Fibroblast of upper back skin (primary cell): ENCODE measurements at regions not wholly inside any gene's neighbourhood (a gene's known extent, or its start where the extent isn't known, plus 50 kb on each side); places are given as distances from the start of the nearest gene placed in this dataset.
"Not testable (repeated sequence)": the region's sequence is repeated elsewhere in the genome, so short reads cannot be mapped to it uniquely, and the experiment has no call there.

ENCODE experiments used
- DNase-seq: peaks from one replicate; pipeline ENCODE4 v3.0.0-alpha.2; 2013

DNA sequence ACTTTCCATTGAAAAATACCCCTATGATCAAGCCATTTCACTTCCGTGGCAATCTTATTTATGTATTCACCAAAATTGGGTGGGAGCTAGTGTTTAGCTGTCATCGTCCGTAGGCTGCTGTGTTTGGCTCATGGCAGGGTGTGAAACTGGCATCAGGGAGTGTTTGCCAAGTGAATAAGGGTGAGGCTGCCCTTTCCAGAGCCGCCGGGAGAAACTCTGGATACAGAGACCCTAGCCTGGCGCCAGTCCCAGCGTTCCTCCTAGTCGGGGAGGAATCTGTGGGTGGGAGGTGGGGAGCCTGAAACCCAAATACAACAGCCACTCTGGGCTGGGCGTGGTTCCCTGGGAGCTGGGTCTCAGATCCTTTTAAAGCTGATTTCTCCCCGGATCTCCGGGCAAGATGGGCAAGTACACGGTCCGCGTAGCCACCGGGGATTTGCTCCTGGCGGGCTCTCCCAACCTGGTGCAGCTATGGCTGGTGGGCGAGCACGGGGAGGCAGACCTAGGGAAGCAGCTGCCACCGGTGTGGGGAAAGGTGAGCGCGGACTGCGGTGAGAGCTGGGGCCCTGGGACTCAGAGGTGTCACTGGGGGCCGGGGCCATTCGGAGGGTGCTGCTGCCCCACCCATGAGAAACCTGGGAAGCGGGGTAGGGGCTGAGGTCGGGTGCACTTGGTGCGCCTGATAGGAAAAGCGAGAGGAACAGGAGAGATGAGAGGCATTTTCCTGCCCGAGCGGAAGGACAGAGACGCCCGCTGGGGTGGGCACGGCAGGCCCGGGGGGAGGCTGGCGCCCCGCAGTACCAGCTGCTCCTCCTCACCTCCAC, 62.1 kb upstream of the TEKT1 start:
- DNase-seq: no peak

DNA sequence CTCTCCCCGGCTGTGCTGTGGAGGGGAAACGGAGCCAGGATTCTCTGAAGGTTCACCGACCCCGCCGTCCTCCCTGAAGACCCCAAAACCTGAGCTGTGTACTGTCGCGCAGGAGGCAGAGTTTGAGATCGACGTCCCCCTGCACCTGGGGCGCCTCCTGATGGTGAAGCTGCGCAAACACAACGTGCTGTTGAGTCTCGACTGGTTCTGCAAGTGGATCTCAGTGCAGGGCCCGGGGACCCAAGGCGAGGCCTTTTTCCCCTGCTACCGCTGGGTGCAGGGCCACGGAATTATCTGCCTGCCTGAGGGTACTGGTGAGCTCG, 62.6 kb upstream of the TEKT1 start:
- no peak for DNase-seq

DNA sequence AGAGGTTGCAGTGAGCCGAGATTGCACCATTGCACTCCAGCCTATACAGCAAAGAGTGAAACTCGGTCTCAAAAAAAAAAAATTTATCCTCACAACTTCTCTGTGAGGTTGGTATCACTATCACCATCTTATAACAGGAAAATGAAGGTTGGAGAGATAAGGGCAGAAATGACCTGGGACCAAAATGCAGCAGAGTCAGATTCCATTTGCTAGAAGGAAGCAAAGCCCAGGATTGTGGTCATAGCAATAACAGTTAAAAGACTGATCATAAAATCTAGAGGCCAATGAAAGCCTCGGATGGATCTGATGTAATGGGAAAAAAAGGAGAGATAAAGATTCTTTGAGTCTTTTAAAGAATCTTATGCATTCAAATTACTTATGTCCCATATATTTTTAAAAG, 69.6 kb upstream of the TEKT1 start:
- DNase-seq: no peak

DNA sequence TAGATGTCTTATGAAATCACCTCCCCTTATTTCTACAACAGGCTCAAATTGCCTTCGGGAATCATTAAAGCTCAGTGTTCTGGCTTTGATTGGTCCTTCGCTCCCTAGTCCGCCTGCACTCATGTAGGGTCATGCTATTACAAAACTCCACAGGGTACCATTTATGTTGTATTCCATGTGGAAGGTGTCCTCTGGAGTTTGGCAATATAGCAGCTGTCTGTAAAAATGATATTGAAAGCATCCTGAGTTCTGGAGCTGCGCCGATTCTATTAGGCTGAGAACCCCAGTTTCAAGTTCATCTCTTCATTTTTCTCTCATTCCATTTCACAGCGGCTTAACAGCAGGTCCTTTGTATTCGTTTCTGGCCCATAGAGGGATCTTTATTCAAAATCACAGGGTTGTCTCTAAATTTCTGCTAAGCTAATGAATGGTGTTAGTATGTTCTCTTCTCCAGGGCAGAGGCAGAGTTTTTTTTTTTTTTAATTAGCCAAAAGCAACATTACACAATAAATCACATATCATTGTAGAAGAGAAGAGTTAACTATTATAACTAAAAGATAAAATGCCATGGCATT, 71.9 kb upstream of the TEKT1 start:
- DNase-seq: no peak

DNA sequence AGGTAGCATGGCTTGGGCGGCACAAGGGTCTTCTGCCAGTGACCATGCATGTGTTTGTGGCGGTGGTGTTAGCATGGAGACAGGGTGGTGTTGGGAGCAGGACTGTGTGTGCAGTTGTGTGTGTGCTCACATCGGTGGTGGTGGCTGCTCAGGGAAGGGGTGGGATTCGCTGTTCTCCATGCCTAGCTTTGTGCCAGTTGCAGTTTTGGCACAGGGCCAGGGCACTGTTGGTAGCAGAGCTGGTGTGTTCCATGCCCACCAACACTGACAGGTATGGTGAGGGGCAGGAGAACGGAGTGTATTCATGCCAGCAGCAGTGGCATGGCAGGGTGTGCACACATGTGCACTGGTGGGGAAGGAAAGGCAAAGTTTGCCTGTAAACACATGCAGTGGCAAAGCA, 77.3 kb upstream of the TEKT1 start:
- no peak for DNase-seq

DNA sequence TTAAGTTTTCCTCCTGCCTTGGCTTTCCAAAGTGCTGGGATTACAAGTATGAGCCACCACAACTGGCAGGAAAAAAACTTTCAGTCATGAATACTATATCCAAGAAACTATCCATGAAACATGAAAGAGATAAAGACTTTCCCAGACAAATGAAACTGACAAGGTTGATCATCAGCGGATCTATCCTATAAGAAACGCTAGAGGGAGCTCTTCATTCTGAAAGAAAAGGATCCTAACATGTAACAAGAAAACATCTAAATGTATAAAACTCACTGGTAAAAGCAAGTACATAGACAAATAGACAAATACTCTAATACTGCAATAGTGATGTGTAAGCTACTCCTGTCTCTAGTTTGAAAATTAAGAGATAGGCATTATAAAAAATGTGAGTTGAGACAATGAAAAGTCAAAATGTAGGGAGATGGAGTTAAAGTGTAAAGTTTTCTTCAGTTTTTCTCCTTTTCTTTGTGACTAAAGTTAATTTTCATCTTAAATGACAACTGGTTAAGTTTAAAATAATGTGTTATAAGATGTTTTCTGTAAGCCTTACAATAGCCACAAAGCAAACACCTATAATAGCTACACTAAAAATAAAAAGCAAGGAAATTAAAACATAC, 79.6 kb upstream of the TEKT1 start:
- DNase-seq: peak; percentile 37

DNA sequence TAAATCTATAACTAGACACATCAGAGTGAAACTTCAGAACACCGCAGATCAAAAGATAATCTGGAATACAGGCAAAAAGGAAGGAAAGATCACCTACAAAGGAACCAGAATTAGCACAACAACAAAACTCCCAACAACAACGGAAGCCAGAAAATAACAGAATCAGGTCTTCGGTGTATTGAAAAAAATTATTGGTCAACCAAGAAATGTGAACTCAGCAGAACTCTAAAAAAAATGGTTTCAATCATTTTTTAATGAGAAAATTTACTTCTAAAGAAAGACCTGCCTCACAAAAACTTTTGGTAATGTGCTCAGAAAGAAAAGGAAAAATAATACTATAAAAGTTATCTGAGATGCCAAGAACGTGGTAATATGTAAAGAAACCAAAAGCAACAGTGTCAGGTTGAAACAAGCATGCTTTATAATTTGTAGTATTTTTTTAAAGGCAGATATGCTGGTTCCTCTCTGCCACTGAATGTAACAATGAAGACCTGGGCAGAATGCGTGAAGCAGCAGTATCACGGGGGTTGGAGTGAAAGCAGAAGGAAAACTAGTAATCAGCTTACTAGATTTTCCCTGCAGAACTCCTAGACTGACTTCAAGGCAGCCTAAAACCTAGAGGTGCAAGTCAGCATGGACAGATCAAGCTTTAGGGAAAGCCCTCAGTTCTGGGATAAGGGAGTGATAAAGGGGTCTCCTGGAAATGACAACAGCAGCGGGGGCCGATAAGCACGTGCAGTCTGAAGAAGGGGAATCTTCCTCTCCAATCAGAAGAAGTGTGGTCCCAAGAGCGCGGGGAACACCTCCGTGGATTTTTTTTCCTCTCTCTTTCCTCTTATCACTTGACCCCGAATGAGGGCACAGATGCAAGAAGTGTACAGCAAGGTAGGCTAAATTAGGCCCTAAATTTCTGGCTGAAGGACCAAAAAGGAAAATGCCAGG, 80.9 kb upstream of the TEKT1 start:
- DNase-seq: no peak

DNA sequence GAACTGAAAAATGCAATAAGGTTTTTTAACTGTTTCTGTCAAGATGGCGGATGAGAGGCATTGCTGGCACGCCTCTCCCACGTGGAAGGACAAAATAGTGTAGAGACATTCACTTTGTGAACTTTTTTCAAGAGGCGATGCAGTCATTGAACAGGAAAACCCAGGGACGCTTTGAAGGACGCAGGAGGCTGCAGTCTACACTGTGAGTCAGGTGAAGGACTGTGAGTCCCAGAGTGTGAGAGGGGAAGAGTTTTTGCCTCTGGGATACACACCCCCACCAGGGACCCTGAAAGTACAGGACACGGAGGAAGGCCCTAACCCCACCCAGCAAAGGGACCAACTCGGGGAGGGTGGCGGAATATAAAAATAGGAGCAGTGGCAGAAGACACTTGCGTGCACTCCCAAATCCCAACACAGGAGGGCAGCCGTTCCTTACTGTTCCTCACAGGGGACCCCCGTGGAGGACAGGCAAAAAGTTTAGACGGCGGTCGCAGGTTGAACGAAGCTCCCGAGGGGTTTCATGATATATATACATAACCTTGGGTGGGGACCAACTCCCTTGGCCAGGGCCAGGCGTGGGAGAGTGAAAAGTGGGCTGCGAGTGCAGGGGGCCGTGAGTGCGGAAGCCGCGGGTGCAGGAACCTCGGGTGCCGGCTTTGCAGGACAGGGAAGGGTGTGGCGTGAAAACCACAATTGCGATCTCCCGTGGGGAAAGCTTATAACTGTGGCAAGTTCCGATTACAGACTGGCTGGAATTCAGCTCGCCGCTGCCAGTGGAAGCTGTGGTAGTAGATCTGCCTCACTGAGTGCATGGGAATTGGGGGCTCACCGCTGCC, 82.0 kb upstream of the ALOX12 start:
- DNase-seq: peak; percentile 65

DNA sequence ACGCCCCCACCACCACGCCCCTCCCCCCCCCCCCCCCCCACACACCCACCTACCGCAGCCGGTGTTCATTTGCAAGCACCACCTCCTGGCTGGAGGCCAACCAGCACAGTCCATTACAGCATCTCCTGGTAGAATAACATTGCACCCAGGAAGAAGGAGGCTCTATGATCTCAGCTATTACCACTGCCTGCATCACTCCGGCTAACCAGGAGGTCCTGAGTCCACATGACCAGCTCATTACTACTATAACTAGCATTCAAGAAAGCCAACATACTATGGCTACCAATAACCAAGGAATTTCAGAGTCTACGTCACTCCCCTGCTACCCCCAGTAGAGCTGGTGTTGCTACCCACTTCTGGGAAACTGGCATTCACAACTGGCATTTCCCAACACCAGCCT, 81.1 kb upstream of the ALOX12 start:
- peak; percentile 34 for DNase-seq

DNA sequence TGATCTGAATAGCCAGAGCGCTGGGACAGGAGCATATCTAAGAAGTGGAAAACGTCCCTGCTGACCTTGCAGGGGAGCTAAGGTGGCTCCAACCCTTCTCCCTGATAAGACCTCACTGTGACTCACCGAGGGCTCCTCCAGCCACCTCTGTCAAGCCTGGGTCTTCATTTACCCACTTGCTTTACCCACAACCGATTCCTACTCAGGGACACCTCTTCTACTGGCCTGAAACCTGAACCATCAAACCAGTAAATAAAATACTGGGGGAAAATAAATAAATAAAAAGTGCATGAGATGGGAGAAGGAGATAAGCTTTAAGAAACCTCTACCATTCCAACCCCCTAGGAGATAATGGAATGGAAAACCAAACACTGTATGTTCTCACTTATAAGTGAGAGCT, 80.2 kb upstream of the ALOX12 start:
- no peak for DNase-seq

DNA sequence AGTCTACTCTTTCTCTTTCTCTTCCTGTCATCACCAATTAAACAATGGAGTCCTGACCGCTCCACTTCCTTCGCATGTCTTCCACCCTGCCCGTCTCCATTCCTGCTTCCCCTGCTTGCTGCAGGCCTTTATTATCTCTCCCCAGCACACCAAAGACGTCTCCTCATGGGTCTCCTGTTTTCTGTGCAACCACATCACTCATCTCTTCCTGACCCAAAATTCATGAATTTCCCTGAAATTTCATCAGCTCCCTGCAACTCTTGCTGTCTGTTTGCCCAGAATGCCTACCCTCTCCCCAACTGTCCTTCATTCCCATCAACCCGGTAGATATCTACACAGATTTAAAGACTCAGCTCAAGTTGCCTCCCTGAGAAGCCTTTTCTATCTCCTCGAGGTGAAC, 76.7 kb upstream of the ALOX12 start:
- DNase-seq: peak; percentile 54

DNA sequence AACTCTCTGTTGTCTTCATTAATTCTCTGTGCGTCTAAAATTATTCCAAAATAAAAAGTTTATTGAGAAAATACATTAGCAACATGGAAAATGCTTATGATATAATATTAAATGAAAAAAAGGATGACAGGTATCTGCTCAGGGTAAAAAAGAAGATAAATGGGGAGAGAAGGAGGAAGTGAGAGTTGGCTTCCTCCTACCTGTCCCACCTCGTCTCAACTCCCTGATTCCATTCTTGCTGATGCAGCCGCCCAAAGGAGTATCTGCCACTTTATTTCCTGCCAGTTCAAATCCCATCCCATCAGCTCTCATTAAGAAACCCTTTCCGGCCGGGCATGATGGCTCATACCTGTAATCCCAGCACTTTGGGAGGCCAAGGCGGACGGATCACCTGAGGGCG, 72.5 kb upstream of the ALOX12 start:
- DNase-seq: no peak

DNA sequence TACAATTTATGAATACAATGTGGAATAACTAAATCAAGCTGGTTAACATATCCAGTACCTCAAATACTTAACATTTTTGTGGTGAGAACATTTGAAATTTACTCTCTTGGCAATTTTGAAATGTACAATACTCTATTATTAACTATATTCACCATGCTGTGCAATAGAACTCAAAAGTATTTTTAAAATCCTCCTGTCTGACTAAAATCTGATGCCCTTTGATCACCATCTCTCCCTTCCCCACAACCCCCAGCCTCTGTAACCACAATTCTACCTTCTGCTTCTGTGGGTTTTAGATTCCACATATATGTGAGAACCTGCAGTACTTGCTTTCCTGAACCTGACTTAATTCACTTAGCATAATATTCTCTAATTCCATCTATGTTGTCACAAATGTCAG, 71.6 kb upstream of the ALOX12 start:
- DNase-seq: peak; percentile 81

DNA sequence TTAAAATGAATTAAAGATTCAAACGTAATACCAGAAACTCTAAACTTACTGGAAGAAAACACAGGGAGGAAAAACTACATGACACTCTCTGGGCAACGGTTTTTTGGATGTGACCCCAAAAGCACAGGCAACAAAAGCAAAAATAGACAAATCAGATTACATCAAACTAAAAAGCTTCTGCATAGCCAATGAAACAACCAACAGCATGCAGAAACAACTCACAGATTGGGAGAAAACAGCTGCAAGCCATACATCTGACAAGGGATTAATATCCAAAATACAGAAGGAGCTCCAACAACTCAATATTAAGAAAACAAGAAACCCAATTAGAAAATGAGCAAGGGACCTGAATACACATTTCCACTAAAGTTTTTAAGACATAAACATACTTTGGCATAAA, 69.2 kb upstream of the ALOX12 start:
- DNase-seq: no peak

DNA sequence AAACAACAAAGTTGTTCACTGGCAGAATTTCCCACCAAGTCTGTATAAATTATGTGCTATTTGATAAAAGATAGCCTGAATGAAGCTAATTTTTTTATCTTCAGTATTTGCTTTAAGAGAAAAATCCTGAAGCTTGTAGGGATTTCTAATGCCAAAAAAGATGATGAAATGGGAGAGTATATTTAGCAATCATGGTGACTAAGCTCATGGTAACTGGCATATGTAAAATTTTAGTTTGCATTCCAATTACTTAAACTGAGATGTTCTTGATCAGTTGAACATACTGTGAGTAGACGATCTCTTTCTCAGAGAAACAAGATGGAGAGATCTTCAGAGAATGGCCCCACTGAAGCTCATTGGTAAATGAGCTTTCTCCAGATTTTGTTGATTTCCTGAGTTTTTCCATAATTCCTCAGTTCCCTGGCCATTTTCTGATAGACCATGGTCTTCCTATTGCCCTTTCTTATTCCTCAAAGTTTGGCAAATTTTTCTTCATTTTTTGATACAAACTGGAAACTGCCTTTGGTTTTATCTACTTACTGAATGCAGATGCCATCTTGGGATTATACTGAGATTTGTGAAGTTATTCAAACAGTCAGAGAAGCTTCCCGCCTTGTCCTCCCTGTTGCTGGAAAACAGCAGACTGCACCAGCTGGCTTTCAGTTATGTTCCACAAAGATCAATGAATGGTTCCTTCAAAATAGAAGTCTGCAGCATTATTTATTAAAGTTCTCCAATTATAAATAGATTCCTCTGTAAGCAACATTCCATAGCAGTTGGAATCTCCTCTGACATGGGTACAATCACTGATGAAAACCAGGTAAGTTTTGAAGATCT, 68.3 kb upstream of the ALOX12 start:
- DNase-seq: peak; percentile 85

DNA sequence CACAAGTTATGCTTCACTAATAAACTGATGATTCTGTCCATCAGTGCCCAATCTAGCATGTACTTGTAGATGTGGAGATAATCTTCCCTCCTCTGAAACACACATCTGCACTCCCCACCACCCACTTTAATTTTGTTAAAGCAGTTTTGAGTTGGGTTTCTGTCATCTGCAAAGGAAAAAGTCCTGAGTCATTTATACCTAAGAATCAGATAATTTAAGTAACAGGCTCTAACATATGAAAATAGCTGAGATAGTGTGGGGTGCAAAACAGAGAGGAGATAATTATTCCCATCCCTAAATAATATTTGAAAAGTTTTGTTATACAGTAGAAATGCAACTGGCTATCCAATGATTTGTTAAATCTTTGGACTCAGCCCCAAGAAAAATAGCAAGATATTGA, 67.7 kb upstream of the ALOX12 start:
- no peak for DNase-seq

DNA sequence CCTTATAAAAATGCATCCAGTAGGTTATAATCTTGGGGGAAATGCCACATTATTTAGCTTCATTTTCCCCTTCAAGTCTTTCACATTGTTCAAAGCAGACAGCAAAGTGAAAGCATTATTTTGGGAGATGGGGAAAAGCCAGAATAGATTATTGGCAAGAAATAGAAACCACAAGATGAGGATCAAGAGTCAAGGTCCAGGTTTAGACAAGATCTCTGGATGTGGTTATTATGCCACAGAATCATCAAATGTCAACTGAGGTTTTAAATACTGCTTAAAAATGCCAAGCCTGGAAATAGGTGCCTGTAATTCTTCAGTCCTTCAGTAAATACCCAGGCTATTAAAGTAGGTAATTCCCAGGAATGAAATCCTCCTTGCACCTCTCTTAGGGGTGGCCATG, 65.1 kb upstream of the ALOX12 start:
- DNase-seq: peak; percentile 64

DNA sequence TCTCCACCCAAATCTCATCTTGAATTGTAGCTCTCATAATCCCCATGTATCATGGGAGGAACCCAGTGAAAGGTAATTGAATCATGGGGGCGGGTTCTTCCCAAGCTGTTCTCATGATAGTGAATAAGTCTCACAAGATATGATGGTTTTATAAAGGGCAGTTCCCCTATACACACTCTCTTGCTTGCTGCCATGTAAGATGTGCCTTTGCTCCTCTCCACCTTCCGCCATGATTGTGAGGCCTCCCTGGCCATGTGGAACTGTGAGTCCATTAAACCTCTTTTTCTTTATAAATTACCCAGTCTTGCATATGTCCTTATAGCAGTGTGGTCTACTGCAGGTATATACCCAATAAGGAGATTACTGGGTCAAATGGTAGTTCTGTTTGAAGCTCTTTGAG, 61.3 kb upstream of the ALOX12 start:
- DNase-seq: not testable (repeated sequence)

DNA sequence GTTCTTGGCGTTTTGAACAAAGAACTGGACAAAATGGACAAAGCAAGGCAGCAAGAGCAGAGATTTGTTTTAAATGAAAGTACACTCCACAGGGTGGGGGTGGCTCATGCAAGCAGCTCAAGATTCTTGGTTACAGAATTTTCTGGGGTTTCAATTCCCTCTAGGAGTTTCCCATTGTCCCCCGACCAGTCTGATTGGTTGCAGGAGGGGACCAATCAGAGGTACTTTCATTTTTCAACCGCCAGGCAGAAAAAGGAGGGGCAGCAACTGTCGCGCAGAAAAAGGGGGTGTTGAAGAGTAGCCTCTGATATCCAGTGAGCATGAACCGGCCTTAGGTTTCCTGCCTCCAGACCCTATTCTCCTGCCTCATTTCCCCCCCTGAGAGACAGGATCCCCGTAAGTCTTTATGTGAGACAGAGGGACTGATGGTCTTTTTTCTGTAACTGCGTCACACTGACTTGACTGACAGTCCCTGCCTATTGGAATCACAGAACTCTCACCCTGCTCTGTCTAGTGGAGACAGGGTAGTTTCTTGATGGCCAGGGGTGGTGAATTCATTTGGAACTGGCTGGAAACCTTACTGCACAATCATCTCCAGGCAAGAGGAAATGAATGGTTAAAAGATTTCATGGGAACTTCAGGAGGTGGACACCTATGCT, 59.4 kb upstream of the ALOX12 start:
- no peak for DNase-seq

DNA sequence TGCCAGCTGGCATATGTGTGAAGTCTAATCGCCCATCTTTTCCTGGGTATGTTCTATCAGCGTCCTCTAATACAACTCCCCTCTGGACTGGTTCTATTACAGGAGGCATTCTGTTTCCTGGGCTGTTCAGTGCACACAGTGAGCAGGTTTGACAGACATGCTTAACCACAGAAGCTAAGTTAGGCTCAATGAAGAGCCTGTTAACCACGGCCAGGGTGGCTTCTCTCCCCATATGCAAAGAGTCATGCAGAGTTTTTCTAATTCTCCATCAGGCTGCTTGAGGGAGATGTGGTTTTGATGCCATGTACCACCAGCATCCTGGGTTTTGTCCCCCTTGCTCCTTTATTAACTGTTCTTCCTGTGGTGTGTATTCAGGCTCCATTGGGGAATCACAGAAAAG, 57.2 kb upstream of the ALOX12 start:
- DNase-seq: no peak

DNA sequence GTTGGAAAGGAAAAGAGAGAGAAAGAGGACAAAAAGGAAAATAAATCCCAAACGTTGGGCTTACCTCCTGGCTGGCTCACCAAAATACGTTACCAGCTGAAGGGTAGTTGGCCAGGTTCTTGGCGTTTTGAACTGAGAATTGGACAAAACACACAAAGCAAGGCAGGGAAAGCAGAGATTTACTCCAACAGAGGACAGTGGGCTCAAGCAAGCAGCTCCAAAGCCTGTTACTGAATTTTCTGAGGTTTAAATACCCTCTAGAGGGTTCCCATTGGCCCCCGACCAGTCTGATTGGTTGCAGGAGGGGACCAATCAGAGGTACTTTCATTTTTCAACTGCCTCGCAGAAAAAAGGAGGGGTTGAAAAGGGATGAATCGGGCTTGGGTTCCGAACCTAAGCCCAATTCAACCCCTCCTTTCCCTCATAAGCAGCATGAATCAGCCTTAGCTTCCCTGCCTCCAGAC, 55.6 kb upstream of the ALOX12 start:
- DNase-seq: no peak
